GM04503 (cell line): ENCODE measurements at regions not wholly inside any gene's neighbourhood (a gene's known extent, or its start where the extent isn't known, plus 50 kb on each side); places are given as distances from the start of the nearest gene placed in this dataset.

Source experiments
- DNase-seq: peaks from one replicate; pipeline ENCODE4 v3.0.0-alpha.2; 2012; ENCODE audit warnings: low read depth

DNA sequence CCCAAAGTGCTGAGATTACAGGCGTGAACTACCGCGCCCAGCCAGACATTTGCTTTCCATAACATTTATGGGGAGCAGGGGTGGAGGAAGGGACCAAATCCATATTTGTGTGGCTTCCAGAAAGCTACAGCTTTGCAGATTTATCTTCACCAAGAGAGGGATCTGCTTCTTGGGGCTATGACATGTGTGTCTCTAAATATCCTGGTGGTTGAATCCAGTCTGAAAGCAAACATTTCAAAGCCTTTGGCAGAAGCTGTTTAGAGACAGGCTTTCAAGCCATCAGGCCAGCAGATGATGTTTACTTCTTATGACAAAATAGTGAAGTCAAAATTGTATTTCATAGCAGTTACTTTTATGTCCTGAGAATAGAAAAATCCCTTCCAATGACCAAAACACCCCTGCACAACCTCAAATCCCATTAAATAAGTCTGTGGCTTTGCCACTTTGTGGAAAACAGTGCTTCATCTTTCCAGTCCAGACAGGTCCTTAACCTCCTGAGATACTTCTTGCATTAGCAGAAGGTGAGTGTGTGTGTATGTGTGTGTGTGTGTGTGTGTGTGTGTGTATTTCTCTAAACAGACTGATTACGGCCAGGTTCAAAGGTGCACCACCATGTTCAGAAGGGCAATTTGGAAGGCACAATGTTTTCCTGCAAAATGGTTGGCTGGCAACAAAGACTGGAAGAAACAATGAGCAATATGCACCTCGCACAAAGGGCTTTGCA, 191.4 kb upstream of the LRIG1 start:
- DNase-seq: no peak

DNA sequence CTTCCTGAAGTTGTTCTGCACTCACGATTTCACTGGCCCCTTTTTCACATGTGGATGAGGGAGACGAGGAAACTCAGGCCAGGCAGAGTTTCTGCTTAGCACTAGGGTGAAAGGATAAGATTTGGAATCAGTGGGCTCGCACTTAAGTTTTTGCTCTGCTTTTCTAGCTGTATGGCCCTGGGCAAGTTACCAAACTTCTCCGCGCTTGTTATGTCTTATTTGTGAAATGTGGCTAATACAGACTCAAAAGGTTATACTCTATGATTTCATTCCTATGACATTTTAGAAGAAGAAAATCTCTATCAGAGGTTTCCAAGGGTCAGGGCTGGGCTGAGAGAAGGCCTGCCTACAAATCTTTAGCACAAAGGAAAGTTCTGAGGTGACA, 191.9 kb upstream of the LRIG1 start:
- no peak for DNase-seq

DNA sequence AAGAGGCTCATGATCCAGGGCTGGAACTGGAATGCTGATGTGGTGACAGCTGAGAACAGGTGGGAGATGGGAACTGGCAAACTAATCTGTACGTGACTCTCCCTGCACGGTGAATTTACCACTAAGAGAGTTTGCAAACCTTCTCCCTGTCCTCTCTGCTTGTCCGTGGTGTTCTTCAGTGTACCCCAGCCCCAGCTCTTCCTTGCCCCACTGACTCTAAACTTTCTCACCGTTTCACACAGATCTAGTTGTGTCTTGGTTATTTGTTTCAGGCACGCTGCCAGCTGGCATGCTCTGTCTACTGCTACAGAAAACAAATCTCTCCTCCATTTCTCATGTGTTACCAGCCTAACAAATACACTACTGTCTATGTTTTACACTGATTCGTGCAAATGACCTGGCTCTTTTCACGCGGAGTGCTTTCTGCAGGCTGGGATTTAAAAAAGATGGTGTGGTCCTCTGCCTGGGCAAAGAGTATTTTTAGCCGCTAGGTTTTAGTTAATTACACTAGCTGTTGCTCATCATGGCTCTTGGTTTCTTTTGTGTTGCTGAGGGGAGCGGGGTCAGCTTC, 192.7 kb upstream of the LRIG1 start:
- no peak for DNase-seq

DNA sequence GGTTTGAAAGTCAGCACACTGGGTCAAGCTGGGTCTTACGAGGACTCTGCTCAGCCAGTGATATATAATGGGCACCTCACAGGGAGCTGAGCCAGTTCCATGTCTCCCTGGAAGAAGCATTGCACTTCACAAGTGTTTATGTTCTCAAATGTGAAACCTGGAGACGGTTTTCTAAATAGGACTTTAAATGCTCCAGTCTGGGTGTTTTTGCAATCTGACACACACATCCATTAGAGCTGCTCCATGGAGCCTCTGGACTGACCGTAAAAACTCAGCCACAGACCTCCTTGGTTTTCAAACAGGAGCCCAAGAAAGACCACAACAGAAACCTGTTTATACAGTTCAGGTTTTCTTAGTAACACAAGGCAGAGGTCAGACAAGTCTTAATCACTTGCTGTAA, 201.3 kb upstream of the LRIG1 start:
- DNase-seq: no peak

DNA sequence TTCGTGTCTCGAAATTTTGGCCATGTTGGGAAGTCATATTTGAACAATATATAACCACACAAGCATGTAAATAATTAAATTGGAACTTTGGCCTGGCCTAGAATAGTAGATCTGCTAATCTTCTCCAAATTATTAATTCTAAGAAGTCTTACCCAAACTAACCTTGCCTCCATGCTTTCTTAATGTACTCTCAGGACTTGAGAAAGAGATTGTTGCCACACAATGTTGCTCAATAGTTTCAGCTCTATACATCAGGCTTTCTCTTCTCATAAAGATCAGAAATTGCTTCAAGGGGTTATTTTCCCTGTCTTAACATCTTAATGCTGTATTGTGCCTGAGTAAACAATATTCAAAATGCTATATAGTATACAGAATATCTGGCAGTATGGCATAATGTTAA, 202.7 kb upstream of the LRIG1 start:
- DNase-seq: no peak

DNA sequence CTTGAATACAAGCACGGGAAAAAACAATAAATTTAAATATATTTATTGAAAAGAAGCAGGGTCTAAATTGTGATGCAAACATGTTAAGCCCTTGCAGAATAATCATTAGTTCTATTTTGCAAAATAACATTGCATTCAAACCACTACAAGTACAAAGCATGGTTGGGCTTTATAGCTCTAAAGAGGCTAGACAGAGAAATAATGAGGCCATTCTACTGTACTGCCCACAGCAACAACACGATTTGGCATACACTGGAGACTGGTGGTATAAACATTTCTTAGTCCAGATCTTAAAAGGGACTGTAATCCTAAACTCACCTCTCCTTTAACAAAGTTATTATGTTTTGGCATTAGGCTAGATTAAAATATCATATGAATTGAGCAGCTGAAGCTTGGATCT, 204.3 kb upstream of the LRIG1 start:
- no peak for DNase-seq

DNA sequence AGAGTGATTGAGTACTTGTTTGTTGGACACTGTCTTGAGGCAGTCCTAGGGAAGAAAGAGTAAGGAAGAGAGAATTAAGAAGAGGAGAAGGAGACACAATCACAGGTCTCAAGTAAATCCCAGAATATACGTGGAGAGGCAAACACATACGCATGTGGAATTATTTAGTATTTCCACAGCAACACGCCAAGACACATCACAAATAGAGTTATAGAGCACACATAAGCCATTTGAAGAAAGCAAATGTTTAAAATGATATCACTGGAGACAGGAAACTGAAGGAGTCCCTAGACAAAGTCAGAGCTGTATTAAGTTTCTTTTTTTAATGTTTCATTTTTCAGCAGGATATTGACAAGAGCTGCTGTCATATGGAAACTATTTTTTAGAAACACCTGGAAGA, 206.1 kb upstream of the LRIG1 start:
- DNase-seq: no peak

DNA sequence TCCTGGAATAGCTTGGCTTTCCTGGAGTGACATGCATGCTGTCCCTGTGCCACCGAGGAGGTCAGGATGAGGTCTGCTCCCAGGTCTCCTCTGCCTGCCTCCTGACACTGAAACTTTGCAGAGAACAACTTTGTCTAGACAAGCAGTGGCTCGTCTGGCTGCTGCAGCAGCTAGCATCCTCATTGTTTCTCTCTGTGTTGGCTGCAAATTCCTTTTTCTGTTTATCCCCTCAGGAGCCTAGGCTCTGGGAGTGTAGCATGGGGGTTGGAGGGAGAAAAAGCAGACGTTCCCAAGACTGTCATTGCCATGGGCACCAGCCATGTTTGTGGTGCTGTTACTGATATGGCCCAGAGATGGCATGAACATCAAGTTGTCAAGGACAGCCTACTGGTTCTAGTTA, 208.7 kb upstream of the LRIG1 start:
- DNase-seq: no peak

DNA sequence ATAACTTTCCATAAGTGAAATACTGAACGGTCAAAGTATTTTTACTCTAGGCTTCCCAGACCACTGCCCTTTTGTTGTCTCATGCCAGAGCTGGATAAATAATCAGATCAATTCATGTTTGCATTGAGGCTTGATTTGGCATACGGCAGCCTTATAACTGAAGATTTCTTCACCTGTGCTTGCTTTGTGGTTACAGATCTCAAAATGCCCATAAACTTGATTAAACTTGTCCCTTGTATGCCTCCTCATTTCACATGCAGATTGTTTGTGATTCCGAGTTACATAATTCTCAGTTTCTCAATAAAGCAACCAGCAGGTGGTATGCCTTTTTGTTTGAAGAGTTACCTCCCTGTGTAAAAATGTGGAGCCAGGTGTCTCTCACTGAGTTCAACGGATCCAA, 211.4 kb upstream of the LRIG1 start:
- DNase-seq: no peak

DNA sequence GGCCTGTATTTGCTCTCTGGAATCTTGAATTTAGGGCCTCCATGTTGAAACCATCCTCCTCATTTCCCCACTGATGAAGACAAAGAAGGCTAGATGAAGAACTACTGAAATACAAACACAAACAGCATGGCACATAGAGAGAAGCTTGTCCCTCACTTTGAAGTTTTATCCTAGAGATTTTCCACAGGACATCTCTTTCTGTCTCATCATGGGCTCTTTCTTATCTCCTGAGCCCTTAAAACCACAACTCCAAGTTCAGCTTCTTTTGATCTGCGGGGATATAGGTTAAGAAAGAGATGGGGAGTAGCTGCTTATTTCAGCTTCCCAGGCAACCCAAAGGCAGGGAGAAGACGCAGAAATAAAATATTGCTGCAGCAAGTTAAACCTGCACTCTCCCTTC, 213.1 kb upstream of the LRIG1 start:
- DNase-seq: no peak

DNA sequence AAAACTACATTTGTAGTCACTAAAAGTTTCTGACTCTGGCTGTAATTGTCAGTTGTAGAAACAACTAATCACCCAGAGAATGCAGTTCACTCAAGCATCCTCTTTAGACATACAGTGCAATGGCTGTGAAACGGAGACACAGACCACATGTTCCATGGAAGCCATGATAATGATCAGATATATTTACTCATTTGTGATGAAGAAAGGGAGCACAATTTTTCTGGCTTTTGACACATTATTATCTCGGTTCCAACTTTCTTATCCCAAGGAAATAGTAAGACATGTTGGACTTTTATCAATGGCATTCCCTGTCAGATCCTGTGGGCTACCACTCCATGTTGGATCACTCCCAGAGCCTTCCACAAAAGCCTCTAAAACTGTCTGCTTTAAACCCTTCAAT, 215.0 kb upstream of the LRIG1 start:
- DNase-seq: no peak

DNA sequence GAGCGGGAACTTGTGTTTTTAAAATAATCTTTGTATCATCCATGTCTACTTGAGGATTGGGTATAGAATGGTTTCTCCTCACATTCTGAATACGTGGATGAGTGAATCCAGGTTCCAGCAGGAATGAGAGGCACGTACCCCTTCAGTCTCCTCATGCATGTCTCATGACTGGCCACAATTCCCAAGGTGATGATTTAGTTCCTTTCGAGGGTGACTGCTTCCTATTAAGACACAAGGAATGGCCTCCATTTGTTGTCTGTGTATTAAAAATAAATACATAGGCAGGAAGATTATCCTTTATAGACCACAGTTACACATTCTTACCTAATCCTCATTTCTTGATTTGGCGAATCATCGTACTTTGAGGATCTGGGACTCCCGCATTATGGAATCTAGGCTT, 217.0 kb upstream of the LRIG1 start:
- no peak for DNase-seq

DNA sequence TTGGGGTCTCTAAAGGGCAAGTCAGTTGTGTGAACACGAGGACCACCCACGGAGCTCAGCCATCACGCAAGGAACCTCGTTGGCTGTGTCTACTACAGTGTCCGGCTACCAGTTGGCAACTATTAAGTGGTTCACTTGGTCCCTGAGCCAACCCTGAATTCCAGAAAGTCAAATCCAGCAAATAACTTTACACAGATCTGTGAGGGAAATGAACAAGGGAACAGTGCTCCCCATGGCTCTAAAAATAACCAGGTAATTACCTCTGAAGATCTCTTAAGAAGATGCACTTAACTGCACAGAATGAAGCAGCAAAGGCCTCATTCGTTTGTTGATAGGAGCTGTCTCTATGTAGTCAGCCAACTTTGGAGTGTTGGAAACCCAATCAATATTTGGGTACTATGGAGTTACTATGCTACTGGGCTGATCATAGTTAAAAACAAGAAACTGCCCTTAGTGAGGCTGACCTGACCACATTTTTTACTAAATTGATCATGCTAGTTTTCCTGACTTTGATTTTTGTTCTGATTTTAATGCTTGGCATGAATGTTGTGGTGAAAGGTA, 219.1 kb upstream of the LRIG1 start:
- no peak for DNase-seq

DNA sequence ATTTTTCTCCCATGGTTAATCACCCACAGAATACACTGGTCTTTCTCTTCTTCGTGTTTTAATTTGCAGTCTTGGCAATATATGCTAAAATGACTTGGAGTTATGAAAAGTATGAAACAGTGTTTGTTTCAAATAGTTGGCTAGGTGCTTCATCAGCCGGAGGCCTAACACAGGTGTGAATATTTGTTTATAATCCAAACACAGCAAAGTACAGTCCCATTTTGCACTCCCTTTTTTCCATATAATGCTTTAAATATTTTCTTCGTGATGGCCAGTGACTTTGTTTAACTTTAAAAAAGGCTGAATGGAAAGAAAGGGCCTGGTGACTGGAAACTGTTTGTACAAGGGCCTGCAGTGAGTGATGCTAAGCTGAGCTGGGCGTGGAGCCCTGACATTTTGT, 219.7 kb upstream of the LRIG1 start:
- DNase-seq: no peak

DNA sequence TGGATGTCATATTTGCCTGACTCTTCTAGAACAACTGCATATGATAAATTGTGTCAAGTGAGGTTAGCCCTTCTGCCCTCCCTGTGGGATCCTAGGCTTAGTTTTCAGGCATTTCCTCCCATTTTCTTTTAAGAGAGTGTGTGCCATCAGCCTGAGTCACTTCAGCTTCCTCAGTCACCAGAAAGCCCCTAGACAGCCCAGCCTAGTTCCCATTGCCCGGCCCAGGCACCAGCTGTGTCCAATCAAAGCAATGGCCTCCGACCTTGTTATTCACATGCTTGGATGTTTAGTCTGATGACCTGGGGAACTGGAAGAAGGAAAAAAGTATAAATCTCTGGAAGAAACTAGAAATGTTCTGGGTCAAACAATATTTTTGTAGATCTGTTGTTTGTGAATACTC, 221.9 kb upstream of the LRIG1 start:
- peak; percentile 31 for DNase-seq

DNA sequence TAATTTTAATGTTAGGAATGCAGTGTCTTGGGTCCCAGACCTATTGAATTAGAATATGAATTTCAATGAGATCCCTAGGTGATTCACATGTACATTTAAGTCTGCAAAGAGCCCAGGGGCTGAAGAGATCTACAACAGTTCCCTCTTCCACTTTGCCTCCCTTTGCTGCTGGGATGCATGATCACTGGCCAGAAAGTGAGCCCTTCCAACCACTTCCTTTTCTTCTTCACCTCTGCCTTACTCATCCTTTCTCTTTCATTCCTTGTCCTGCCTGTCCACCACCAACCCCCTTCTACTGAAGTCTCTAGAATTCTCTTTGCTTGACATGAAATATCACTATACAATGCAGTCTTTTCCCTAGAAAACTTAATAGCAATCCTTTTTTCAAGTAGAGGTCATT, 222.4 kb upstream of the LRIG1 start:
- no peak for DNase-seq

DNA sequence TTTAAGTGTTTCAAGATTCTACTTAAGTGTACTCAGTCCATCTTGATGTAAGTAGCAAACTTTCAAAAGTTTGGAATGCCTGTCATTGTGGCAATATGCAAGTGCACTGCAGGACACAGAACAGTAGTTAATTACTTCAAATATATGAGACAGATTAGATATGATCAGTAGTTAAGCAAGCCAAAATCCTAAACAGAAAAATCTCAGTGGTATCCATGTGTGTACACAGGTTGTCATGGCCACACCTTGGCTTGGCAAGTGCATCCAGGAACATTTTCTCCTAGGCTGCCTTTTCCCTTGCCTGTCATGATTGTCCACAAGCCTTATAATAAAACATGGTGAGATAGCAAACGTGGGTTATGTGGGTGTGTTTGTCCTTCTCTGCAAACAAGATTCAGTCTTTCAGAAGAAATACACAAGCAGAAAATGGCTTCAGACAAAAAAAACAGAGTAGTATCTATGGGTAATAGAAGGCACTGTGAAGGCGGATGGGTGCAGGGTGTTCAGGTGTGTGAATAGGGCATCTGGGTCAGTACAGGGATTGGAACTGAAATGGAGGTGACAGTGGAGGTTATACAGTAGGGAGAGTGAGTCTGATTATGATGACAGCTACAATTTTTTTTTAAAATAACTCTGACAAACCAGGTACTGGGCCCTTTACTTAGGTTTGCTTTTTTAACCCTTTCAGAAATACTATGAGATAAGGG, 229.0 kb upstream of the LRIG1 start:
- no peak for DNase-seq

DNA sequence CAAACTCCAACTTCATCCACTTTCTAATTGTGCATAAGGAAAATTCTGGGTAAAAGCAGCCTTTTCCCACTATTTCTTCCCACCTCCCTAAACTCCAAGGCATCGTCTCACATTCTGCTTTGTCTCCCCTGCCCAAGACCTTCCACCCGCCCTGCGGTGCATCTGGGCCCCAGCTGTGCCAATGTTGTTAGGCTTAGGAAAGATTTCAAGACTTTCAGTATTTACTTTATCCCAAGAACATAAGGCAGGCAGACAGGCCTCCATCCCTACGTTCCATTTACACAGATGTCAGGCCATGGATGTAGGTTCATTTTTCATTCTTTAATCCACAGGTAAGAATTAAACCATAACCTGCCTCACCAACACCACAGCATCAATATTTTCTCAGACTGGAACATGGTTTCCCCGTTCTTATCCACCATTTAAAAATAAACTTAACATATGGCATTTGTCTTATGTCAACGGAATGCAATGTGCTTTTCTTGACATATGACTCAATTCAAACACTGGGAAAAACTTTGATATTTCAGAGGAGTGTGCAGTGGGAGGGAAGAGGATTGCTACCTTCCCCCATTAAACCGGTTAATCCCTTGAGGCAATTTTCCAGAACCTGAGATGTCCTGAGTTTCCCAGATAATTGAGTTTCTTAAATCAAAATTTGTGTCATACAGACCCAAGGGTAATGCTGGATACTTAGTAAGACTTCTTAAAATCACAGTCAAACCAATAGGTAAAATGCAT, 238.0 kb upstream of the LRIG1 start:
- no peak for DNase-seq

DNA sequence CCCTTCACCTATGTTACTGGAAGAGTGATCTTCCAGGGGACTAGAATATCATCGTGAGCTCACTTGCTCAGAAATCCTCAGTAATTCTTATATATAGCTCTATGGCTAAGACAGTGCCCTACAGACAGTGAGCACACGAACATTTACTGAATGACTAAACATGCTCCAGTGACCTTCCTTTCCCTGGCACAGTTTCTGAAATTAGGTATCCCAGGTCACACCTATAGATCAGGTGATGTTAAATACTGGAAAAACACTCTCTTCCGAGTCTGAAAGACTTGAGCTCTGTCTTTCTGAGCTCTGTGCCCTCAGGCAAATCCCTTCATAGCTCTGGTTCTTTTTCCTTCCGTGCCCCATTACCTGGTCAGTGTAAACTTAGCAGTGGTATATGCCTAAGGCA, 239.4 kb upstream of the LRIG1 start:
- DNase-seq: no peak

DNA sequence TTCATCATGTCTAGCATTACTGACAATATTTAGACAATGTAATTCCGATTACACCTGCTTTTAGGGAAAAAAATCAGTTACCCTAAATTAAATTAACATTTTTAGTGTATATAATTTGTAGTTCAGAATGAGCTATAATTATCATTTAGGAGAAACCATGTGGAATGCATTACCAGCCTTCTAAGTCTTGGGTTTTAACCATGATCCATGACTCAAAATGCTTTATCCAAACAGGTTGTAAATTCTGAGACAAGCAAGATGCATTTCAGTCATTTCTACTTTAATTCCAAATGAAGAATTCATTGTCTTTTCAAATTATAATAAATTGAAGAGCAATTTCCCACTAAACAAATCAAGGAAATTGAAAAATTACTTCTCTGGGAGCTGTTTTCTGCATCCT, 243.7 kb upstream of the LRIG1 start:
- DNase-seq: no peak

DNA sequence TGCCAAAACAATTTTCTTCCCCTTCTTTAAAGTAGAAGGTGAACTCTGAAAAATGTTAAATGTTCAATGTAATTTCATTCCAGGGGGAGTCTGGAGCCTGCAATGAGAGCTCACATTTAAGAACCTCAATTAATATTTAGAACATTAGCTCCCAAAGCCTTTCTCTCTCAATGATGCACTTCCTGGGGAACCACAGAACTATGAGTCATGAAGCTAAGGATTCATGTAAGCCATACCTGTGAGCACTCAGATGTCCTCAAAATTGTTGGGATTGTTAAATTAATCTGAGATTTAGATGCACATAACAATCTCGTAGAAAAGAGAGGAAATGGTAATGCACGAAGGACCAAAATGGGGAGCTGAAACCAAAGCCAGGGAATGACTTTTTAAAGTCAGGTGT, 244.2 kb upstream of the LRIG1 start:
- DNase-seq: no peak

DNA sequence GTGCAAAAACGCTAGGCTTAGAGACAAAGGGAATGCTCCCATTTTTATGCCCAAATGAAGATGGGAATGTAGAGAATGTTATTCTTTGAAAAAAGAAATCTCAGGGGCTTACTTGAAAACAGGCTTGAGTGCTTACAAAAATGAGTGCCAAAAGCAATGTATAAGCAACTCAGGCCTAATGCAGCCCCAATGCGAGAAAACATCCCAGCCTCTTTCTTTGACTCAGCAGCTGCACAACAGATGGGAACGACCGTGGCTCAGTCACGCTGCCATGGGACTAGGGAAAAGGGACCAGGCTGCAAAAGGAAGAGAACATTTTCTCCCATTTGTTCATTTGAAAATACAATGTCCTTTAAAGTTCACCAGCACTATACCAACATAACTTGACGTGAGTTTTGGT, 246.4 kb upstream of the LRIG1 start:
- DNase-seq: no peak

DNA sequence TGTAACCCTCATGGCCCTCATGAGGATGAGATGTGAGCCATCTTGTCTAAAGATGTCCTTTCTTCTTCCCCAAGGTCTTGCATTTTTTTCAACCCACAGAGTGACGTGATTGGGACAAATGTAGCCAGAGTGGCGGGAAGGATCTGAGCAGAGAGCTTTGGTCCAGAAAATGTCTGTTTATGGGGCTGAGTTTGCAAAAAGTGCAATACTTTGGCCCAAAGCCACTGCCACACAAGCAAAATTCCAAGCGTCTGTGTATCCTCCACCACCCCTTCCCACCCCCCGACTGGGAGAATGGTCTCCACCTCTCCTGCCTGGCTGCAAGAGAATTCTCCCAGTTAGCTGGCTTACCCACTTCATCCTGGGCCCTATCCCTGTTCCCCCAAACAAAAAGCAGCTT, 246.9 kb upstream of the LRIG1 start:
- no peak for DNase-seq
